ENCODE measurements at regions not wholly inside any gene's neighbourhood (a gene's known extent, or its start where the extent isn't known, plus 50 kb on each side); places are given as distances from the start of the nearest gene placed in this dataset.

GRCh38 chr13:73676550-73677047 is 457.6 kb downstream of the KLF12 start:
- TF ChIP-seq CTCF (IDR thresholded peaks at IDR 0.05; ENCODE audit: low read length) = no peak
- no peak for TF ChIP-seq EZH2 (IDR thresholded peaks at IDR 0.05; ENCODE audit: borderline replicate concordance, low read length)
